Adrenal gland (tissue), 5 donors: ENCODE measurements at regions not wholly inside any gene's neighbourhood (a gene's known extent, or its start where the extent isn't known, plus 50 kb on each side); places are given as distances from the start of the nearest gene placed in this dataset.

Source experiments
- CTCF ChIP-seq, 6 experiments: fragments of 450-650 bp in 4 of 6; fragments of 200-600 bp in 2 of 6; sonication (generic) in 1 of 6; IDR thresholded peaks; 1 replicate in 5 of 6; 2 replicates in 1 of 6; pipeline versions ENCODE4 v1.5.1 to v1.8.0; 2016 to 2021; ENCODE audit warnings: antibody characterized with exemption in 6 of 6, mild to moderate bottlenecking in 2 of 6, moderate library complexity in 1 of 6
- POLR2A ChIP-seq, 2 donors: fragments of 450-650 bp; IDR thresholded peaks; one replicate each; pipeline ENCODE4 v1.6.1; 2017; ENCODE audit warnings: antibody characterized with exemption in 2 of 2, mild to moderate bottlenecking in 2 of 2, moderate library complexity in 1 of 2
- donor health status: DM: no; HTN: no; CAD: no.

- no peak for TF ChIP-seq POLR2A (IDR thresholded peaks at IDR 0.05)
- no peak for TF ChIP-seq CTCF (IDR thresholded peaks at IDR 0.05)
Measured at GRCh38 chr13:111562716-111563115, 242.3 kb downstream of the TEX29 start.
